Adrenal gland (tissue), 9 donors: ENCODE measurements at regions not wholly inside any gene's neighbourhood (a gene's known extent, or its start where the extent isn't known, plus 50 kb on each side); places are given as distances from the start of the nearest gene placed in this dataset.

Source experiments
- DNase-seq, 7 donors: peaks; one replicate each; pipeline ENCODE4 v3.0.0-alpha.2; 2019 to 2020
- H3K27ac ChIP-seq, 5 donors: fragments of 200-600 bp; sonication (generic) in 4 of 5; 1 replicate in 3 of 5; 2 replicates in 2 of 5; pipeline versions ENCODE4 v1.5.1 to v1.8.0; 2016 to 2020; ENCODE audit warnings: mild to moderate bottlenecking in 1 of 5
- H3K27me3 ChIP-seq: fragments of 200-600 bp; 2 replicates; pipeline ENCODE4 v1.8.0; 2021
- H3K36me3 ChIP-seq, 2 donors: fragments of 200-600 bp; replicated peaks in 1 of 2; 1 replicate in 1 of 2; 2 replicates in 1 of 2; pipeline versions ENCODE4 v1.5.1 to v1.8.0; 2018 to 2022
- H3K4me1 ChIP-seq, 2 donors: fragments of 200-600 bp; replicated peaks in 1 of 2; 1 replicate in 1 of 2; 2 replicates in 1 of 2; pipeline versions ENCODE4 v1.5.1 to v1.8.0; 2018 to 2021
- H3K4me3 ChIP-seq, 4 donors: fragments of 200-600 bp; sonication (generic) in 3 of 4; one replicate each; pipeline ENCODE4 v1.5.1; 2016 to 2018
- H3K9me3 ChIP-seq, 3 donors: fragments of 200-600 bp; sonication (generic) in 1 of 3; replicated peaks in 1 of 3; 1 replicate in 2 of 3; 2 replicates in 1 of 3; pipeline versions ENCODE4 v1.5.1 to v1.8.0; 2016 to 2021
- CTCF ChIP-seq, 6 experiments: fragments of 450-650 bp in 4 of 6; fragments of 200-600 bp in 2 of 6; sonication (generic) in 1 of 6; IDR thresholded peaks; 1 replicate in 5 of 6; 2 replicates in 1 of 6; pipeline versions ENCODE4 v1.5.1 to v1.8.0; 2016 to 2021; ENCODE audit warnings: antibody characterized with exemption in 6 of 6, mild to moderate bottlenecking in 2 of 6, moderate library complexity in 1 of 6
- POLR2A ChIP-seq, 2 donors: fragments of 450-650 bp; IDR thresholded peaks; one replicate each; pipeline ENCODE4 v1.6.1; 2017; ENCODE audit warnings: antibody characterized with exemption in 2 of 2, mild to moderate bottlenecking in 2 of 2, moderate library complexity in 1 of 2
- WGBS, 4 donors: extraction: QIAGEN DNeasy Blood & Tissue Kit in 2 of 4; methylation state at CpG; one replicate each; pipeline versions ENCODE4 v1.1.5 to v1.1.7; 2013 to 2017; 5-methylcytosine and 5-hydroxymethylcytosine counted together
- intact Hi-C, 2 donors: fragments of 100-400 bp; cut with DNase I; formaldehyde crosslinking; loops; one replicate each; pipeline versions ENCODE4 v1.14.1 to v1.15.0; 2022 to 2023
- donor health status: healthy with polysubstance abuse.
- donor health status: Bipolar disorder and iron deficiency.
- donor health status: DM: yes; HTN: yes; CAD: no.
- donor health status: DM: no; HTN: no; CAD: no.
- donor health status: DM: no; HTN: no; CAD: no.

GRCh38 chr4:57287687-57288604 is 177.8 kb upstream of the IGFBP7 start:
- H3K27me3 ChIP-seq = no peaks in the 10 kb centered on the region
- TF ChIP-seq POLR2A (IDR thresholded peaks at IDR 0.05) = no peak
- TF ChIP-seq CTCF (IDR thresholded peaks at IDR 0.05) = no peak
- H3K9me3 ChIP-seq = no peaks in the 10 kb centered on the region
- H3K36me3 ChIP-seq = no peaks in the 10 kb centered on the region
- H3K27ac ChIP-seq = no peak overlapping the region
- intact Hi-C loops = no loop called here
- no peaks in the 10 kb centered on the region for H3K4me1 ChIP-seq
- H3K4me3 ChIP-seq = no peak overlapping the region
- DNase-seq = no peak
- WGBS, 4 donors = 58 to 75% (median 70%) methylated on average over 5 of the region's 5 CpGs

GRCh38 chr4:57282933-57283310 is 172.7 kb upstream of the IGFBP7 start:
- 73 to 100% (median 83%) methylated on average over 1 of the region's 1 CpG for WGBS, 4 donors
- no peak for TF ChIP-seq CTCF (IDR thresholded peaks at IDR 0.05)
- TF ChIP-seq POLR2A (IDR thresholded peaks at IDR 0.05) = no peak

GRCh38 chr4:57280481-57280880 is 170.3 kb upstream of the IGFBP7 start:
- no peak for DNase-seq
- no peak for TF ChIP-seq POLR2A (IDR thresholded peaks at IDR 0.05)
- TF ChIP-seq CTCF (IDR thresholded peaks at IDR 0.05) = no peak
- H3K27ac ChIP-seq = no peak overlapping the region
- no peak overlapping the region for H3K4me3 ChIP-seq
- no peaks in the 10 kb centered on the region for H3K36me3 ChIP-seq
- H3K4me1 ChIP-seq = no peaks in the 10 kb centered on the region
- 69 to 88% (median 78%) methylated on average over 2 of the region's 2 CpGs for WGBS, 4 donors
- H3K9me3 ChIP-seq = no peaks in the 10 kb centered on the region
- intact Hi-C loops = no loop called here
- no peaks in the 10 kb centered on the region for H3K27me3 ChIP-seq

More at GRCh38 chr4:57282933-57283310, 172.7 kb upstream of the IGFBP7 start:
- no peaks in the 10 kb centered on the region for H3K4me1 ChIP-seq
- H3K36me3 ChIP-seq = no peaks in the 10 kb centered on the region
- intact Hi-C loops = no loop called here
- no peak for DNase-seq
- no peak overlapping the region for H3K4me3 ChIP-seq
- no peaks in the 10 kb centered on the region for H3K27me3 ChIP-seq
- no peaks in the 10 kb centered on the region for H3K9me3 ChIP-seq
- no peak overlapping the region for H3K27ac ChIP-seq

GRCh38 chr4:57278780-57279179 is 168.6 kb upstream of the IGFBP7 start:
- no peak overlapping the region for H3K27ac ChIP-seq
- TF ChIP-seq CTCF (IDR thresholded peaks at IDR 0.05) (no peak), POLR2A (IDR thresholded peaks at IDR 0.05) (no peak)
- 54 to 75% (median 65%) methylated on average over 4 to 6 of the region's 6 CpGs for WGBS, 4 donors
- no peaks in the 10 kb centered on the region for H3K9me3 ChIP-seq
- H3K36me3 ChIP-seq = no peaks in the 10 kb centered on the region
- no peaks in the 10 kb centered on the region for H3K27me3 ChIP-seq
- no peak for DNase-seq
- H3K4me1 ChIP-seq = no peaks in the 10 kb centered on the region
- intact Hi-C loops = no loop called here
- no peak overlapping the region for H3K4me3 ChIP-seq
